Liver (tissue), 8 donors: ENCODE measurements at regions not wholly inside any gene's neighbourhood (a gene's known extent, or its start where the extent isn't known, plus 50 kb on each side); places are given as distances from the start of the nearest gene placed in this dataset.

Source experiments
- DNase-seq: peaks from one replicate; pipeline ENCODE4 v3.0.0-alpha.2; 2017; ENCODE audit warnings: low spot score
- H3K27ac ChIP-seq, 2 donors: one replicate each; pipeline ENCODE4 v1.7.0; 2013; ENCODE audit warnings: inconsistent platforms in 2 of 2, low read length in 2 of 2, control low read depth in 1 of 2, low read depth in 1 of 2, mild to moderate bottlenecking in 1 of 2
- H3K27me3 ChIP-seq, 4 donors: one replicate each; pipeline versions ENCODE4 v1.6.1 to v1.7.0; 2013; ENCODE audit warnings: low read length in 3 of 4, inconsistent platforms in 1 of 4, mild to moderate bottlenecking in 1 of 4, moderate library complexity in 1 of 4; ENCODE audit not compliant: control insufficient read depth in 4 of 4, insufficient read depth in 4 of 4
- H3K36me3 ChIP-seq, 4 donors: one replicate each; pipeline versions ENCODE4 v1.6.1 to v1.7.0; 2013; ENCODE audit warnings: low read length in 3 of 4, mild to moderate bottlenecking in 3 of 4, low read depth in 1 of 4, moderate library complexity in 1 of 4; ENCODE audit not compliant: control insufficient read depth in 4 of 4, insufficient read depth in 3 of 4
- H3K4me1 ChIP-seq, 4 donors: one replicate each; pipeline versions ENCODE4 v1.6.1 to v1.7.0; 2013; ENCODE audit warnings: low read length in 3 of 4, mild to moderate bottlenecking in 3 of 4, moderate library complexity in 1 of 4; ENCODE audit not compliant: control insufficient read depth in 4 of 4, insufficient read depth in 4 of 4
- H3K4me3 ChIP-seq, 3 donors: one replicate each; pipeline versions ENCODE4 v1.6.1 to v1.7.0; 2013; ENCODE audit warnings: low read length in 3 of 3, control low read depth in 1 of 3, low read depth in 1 of 3, mild to moderate bottlenecking in 1 of 3
- H3K9ac ChIP-seq, 2 donors: one replicate each; pipeline ENCODE4 v1.7.0; 2013; ENCODE audit warnings: low read length in 2 of 2, mild to moderate bottlenecking in 2 of 2, moderate library complexity in 2 of 2, control low read depth in 1 of 2, low read depth in 1 of 2
- H3K9me3 ChIP-seq, 4 donors: one replicate each; pipeline versions ENCODE4 v1.6.1 to v1.7.0; 2013; ENCODE audit warnings: low read length in 3 of 4; ENCODE audit not compliant: control insufficient read depth in 4 of 4
- CTCF ChIP-seq: fragments of 150-350 bp; IDR thresholded peaks from 2 replicates; pipeline ENCODE4 v1.5.1; 2017; ENCODE audit warnings: improper control_type of control experiment, low read depth, low read length; ENCODE audit not compliant: missing input control
- EGR1 ChIP-seq, 2 donors: IDR thresholded peaks; 2 replicates each; pipeline ENCODE4 v1.6.1; 2016 to 2018; ENCODE audit warnings: antibody characterized with exemption in 2 of 2, low read depth in 2 of 2
- FOXA1 ChIP-seq: IDR thresholded peaks from 2 replicates; pipeline ENCODE4 v1.6.1; 2016; ENCODE audit warnings: antibody characterized with exemption
- FOXA2 ChIP-seq: IDR thresholded peaks from 2 replicates; pipeline ENCODE4 v1.6.1; 2016; ENCODE audit warnings: antibody characterized with exemption
- GABPA ChIP-seq, 2 donors: IDR thresholded peaks in 1 of 2; conservative IDR thresholded peaks in 1 of 2; 2 replicates each; pipeline ENCODE4 v1.6.1; 2016; ENCODE audit warnings: antibody characterized with exemption in 2 of 2, mild to moderate bottlenecking in 1 of 2, moderate library complexity in 1 of 2
- HNF4A ChIP-seq, 2 donors: conservative IDR thresholded peaks; 2 replicates each; pipeline ENCODE4 v1.6.1; 2016; ENCODE audit warnings: antibody characterized with exemption in 2 of 2, mild to moderate bottlenecking in 2 of 2
- HNF4G ChIP-seq: IDR thresholded peaks from 2 replicates; pipeline ENCODE4 v1.6.1; 2016; ENCODE audit warnings: antibody characterized with exemption
- JUND ChIP-seq, 2 donors: IDR thresholded peaks; 2 replicates each; pipeline ENCODE4 v1.6.1; 2016; ENCODE audit warnings: antibody characterized with exemption in 2 of 2
- NR2F2 ChIP-seq: IDR thresholded peaks from 2 replicates; pipeline ENCODE4 v1.6.1; 2016; ENCODE audit warnings: antibody characterized with exemption
- RAD21 ChIP-seq, 2 donors: IDR thresholded peaks; 2 replicates each; pipeline ENCODE4 v1.6.1; 2016; ENCODE audit warnings: antibody characterized with exemption in 2 of 2, mild to moderate bottlenecking in 2 of 2
- RXRA ChIP-seq, 2 donors: IDR thresholded peaks; 2 replicates each; pipeline ENCODE4 v1.6.1; 2017 to 2018; ENCODE audit warnings: antibody characterized with exemption in 2 of 2, mild to moderate bottlenecking in 1 of 2
- SP1 ChIP-seq: IDR thresholded peaks from 2 replicates; pipeline ENCODE4 v1.6.1; 2018; ENCODE audit warnings: antibody characterized with exemption, mild to moderate bottlenecking
- TAF1 ChIP-seq: conservative IDR thresholded peaks from 2 replicates; pipeline ENCODE4 v1.6.1; 2016; ENCODE audit warnings: antibody characterized with exemption, mild to moderate bottlenecking
- YY1 ChIP-seq: IDR thresholded peaks from 2 replicates; pipeline ENCODE4 v1.6.1; 2016; ENCODE audit warnings: antibody characterized with exemption, mild to moderate bottlenecking
- WGBS: extraction: QIAGEN DNeasy Blood & Tissue Kit; methylation state at CpG from one replicate; pipeline ENCODE4 v1.1.7; 2013; 5-methylcytosine and 5-hydroxymethylcytosine counted together
- TF ChIP-seq, protein P1 (sequence below): IDR thresholded peaks from 2 replicates; pipeline ENCODE4 v1.6.1; 2016; ENCODE audit warnings: antibody characterized with exemption, mild to moderate bottlenecking
- TF ChIP-seq, protein P2 (sequence below): IDR thresholded peaks from 2 replicates; pipeline ENCODE4 v1.6.1; 2016; ENCODE audit warnings: antibody characterized with exemption
- TF ChIP-seq, protein P3 (sequence below): IDR thresholded peaks from 2 replicates; pipeline ENCODE4 v1.6.1; 2016; ENCODE audit warnings: antibody characterized with exemption
- TF ChIP-seq, protein P4 (sequence below): IDR thresholded peaks from 2 replicates; pipeline ENCODE4 v1.6.1; 2016; ENCODE audit warnings: antibody characterized with exemption
- donor health status: healthy.
- donor health status: healthy.
- donor health status: healthy.
- donor health status: healthy.
- donor health status: healthy.

DNA sequence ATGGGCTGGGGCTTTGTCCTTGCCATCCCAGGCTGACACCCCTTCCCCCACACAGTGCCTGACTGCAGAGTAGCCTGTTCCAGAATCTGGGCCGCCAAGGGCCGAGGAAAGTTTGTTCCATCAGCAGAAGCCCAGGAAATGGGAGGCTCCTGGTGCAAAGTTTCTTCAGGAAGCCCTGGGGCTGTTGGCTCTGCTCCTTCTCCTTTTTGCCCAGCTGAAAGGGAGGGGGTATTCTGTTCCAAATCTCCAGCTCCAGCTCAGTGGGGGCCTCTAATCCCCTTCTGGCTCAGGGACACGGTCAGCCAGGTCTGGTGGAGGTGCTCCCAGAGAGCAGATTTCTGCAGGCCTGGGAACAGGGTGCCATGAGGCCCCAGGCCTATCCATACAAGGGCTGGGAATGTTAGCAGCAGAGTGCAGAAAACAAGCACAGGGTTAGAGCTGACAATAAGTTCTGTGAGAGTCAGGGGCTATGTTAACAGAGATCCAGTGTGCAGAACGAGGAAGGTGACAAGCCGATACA lies 399.5 kb downstream of the RPS24 start (continued):
- TF ChIP-seq SP1: no peak
- TF ChIP-seq, protein P1, sequence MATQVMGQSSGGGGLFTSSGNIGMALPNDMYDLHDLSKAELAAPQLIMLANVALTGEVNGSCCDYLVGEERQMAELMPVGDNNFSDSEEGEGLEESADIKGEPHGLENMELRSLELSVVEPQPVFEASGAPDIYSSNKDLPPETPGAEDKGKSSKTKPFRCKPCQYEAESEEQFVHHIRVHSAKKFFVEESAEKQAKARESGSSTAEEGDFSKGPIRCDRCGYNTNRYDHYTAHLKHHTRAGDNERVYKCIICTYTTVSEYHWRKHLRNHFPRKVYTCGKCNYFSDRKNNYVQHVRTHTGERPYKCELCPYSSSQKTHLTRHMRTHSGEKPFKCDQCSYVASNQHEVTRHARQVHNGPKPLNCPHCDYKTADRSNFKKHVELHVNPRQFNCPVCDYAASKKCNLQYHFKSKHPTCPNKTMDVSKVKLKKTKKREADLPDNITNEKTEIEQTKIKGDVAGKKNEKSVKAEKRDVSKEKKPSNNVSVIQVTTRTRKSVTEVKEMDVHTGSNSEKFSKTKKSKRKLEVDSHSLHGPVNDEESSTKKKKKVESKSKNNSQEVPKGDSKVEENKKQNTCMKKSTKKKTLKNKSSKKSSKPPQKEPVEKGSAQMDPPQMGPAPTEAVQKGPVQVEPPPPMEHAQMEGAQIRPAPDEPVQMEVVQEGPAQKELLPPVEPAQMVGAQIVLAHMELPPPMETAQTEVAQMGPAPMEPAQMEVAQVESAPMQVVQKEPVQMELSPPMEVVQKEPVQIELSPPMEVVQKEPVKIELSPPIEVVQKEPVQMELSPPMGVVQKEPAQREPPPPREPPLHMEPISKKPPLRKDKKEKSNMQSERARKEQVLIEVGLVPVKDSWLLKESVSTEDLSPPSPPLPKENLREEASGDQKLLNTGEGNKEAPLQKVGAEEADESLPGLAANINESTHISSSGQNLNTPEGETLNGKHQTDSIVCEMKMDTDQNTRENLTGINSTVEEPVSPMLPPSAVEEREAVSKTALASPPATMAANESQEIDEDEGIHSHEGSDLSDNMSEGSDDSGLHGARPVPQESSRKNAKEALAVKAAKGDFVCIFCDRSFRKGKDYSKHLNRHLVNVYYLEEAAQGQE: no peak
- TF ChIP-seq, protein P2, sequence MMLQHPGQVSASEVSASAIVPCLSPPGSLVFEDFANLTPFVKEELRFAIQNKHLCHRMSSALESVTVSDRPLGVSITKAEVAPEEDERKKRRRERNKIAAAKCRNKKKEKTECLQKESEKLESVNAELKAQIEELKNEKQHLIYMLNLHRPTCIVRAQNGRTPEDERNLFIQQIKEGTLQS: no peak
- no peak for TF ChIP-seq YY1
- no peak for TF ChIP-seq RAD21 (IDR thresholded peaks at IDR 0.05)

DNA sequence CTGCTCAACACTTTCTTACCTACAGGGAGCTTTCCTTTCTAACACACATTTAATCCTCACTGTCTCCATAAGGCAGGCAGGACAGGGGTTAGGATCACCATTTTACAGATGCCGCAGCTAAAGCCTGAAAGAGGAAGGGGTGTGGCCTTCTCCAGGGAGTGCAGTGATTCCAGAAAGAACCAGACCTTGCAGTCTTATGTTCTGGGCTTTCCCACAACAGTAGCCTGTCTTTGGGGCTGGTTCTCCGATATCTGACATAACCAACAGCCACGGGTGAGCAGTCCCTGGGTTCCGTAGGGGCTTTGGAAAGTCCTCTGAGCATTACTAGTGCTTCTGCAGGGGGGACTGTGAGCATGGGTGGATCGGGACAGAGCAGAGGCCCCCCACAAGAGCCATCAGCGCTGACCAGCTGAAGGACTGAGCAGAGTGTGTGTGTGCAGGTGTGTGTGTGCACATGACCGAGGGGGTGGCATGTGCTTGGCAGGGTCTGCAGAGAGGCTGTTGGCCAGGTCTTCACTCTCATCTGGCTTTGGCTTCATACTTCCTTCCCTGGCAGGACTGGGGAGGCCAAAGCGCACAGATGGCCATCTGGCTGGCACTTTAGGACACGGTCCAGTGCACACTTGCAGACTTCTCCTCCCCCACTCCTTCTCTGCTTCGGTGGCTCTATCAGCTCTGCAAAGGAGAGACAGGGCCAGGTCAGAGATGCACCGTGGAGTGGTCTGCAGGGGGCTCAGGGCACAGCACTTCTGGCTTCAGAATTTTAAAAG lies 400.3 kb downstream of the RPS24 start:
- Histone ChIP-seq H3K9me3 (no peaks in the 10 kb centered on the region), H3K36me3 (no peaks in the 10 kb centered on the region), H3K4me1 (peaks cover 2 to 11% (median 5%) of the 10 kb centered on the region in 4 donors), H3K27me3 (peaks cover 0 to 2% (median 0%) of the 10 kb centered on the region in 4 donors), H3K27ac (no peak overlapping the region), H3K9ac (no peak overlapping the region), H3K4me3 (no peak overlapping the region)
- WGBS: 74% methylated on average over 11 of the region's 11 CpGs
- DNase-seq: no peak
- TF ChIP-seq HNF4G: no peak
- TF ChIP-seq, protein P3, sequence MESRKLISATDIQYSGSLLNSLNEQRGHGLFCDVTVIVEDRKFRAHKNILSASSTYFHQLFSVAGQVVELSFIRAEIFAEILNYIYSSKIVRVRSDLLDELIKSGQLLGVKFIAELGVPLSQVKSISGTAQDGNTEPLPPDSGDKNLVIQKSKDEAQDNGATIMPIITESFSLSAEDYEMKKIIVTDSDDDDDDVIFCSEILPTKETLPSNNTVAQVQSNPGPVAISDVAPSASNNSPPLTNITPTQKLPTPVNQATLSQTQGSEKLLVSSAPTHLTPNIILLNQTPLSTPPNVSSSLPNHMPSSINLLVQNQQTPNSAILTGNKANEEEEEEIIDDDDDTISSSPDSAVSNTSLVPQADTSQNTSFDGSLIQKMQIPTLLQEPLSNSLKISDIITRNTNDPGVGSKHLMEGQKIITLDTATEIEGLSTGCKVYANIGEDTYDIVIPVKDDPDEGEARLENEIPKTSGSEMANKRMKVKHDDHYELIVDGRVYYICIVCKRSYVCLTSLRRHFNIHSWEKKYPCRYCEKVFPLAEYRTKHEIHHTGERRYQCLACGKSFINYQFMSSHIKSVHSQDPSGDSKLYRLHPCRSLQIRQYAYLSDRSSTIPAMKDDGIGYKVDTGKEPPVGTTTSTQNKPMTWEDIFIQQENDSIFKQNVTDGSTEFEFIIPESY: no peak
- TF ChIP-seq, protein P4, sequence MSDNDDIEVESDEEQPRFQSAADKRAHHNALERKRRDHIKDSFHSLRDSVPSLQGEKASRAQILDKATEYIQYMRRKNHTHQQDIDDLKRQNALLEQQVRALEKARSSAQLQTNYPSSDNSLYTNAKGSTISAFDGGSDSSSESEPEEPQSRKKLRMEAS: no peak
- no peak for TF ChIP-seq SP1
- no peak for TF ChIP-seq NR2F2
- TF ChIP-seq HNF4A (conservative IDR thresholded peaks at IDR 0.05): no peak
- TF ChIP-seq JUND (IDR thresholded peaks at IDR 0.05): no peak
- TF ChIP-seq FOXA2: no peak
- no peak for TF ChIP-seq CTCF
- TF ChIP-seq, protein P2: no peak
- TF ChIP-seq, protein P1: no peak
- no peak for TF ChIP-seq RAD21 (IDR thresholded peaks at IDR 0.05)
- TF ChIP-seq GABPA (IDR thresholded peaks at IDR 0.05 in 1 of 2, conservative IDR thresholded peaks at IDR 0.05 in 1 of 2): no peak
- no peak for TF ChIP-seq RXRA (IDR thresholded peaks at IDR 0.05)
- no peak for TF ChIP-seq YY1
- TF ChIP-seq FOXA1: no peak
- TF ChIP-seq EGR1 (IDR thresholded peaks at IDR 0.05; ENCODE audit: low read depth in 2 of 2): no peak
- TF ChIP-seq TAF1: no peak
